HepG2 (cell line): ENCODE measurements at regions not wholly inside any gene's neighbourhood (a gene's known extent, or its start where the extent isn't known, plus 50 kb on each side); places are given as distances from the start of the nearest gene placed in this dataset.

Experiments used
- ATAC-seq: fragments of 200-7000 bp; cut with Tn5 transposase; 3 replicates; pipeline ENCODE4 v1.9.1; 2020; ENCODE audit warnings: mild to moderate bottlenecking, moderate library complexity
- BruUV-seq: library from RNA; stranded (reverse); fragments of 400-500 nt; replicated peaks from 2 replicates; lab custom pipeline; 2021; lab: Mats Ljungman, UMichigan
- CTCF ChIA-PET: fragments of 300-600 bp; formaldehyde crosslinking; extraction: SDS; loops from one replicate; lab custom pipeline; 2021; ENCODE audit warnings: low total read pairs, inconsistent platforms, low intra/inter-chr PET ratio; lab: Yijun Ruan, JAX
- POLR2A ChIA-PET: fragments of 350-600 bp; sonication (Branson Sonifier 250); formaldehyde crosslinking; loops from one replicate; lab custom pipeline; 2020; ENCODE audit warnings: antibody characterized with exemption, inconsistent platforms; lab: Yijun Ruan, JAX
- DNase-seq: peaks from one replicate; pipeline ENCODE4 v3.0.0-alpha.2; 2015; ENCODE audit warnings: low spot score
- FAIRE-seq: peaks from 3 replicates; lab custom pipeline; 2011; peaks lifted over from hg19 to GRCh38; lab: Jason Lieb, UNC
- H2AFZ ChIP-seq: one replicate; pipeline ENCODE4 v1.6.1; 2011; ENCODE audit warnings: low read length, inconsistent platforms
- H3K27ac ChIP-seq: fragments of 300-600 bp; 3 replicates; pipeline ENCODE4 v1.8.0; 2011; ENCODE audit warnings: mixed run types, mild to moderate bottlenecking, mixed read lengths, low read length, inconsistent platforms; ENCODE audit not compliant: insufficient read depth; ENCODE audit errors: extremely low read length
- H3K27me3 ChIP-seq, 2 experiments: fragments of 200-600 bp in 1 of 2; 2 replicates in 1 of 2; 3 replicates in 1 of 2; pipeline versions ENCODE4 v1.6.0 to v1.8.0; 2011; ENCODE audit warnings: low read length in 2 of 2, mild to moderate bottlenecking in 2 of 2, moderate library complexity in 2 of 2, inconsistent platforms in 1 of 2; ENCODE audit not compliant: insufficient read depth in 2 of 2, control insufficient read depth in 1 of 2
- H3K36me3 ChIP-seq, 2 experiments: fragments of 200-600 bp in 1 of 2; replicated peaks in 1 of 2; 2 replicates in 1 of 2; 3 replicates in 1 of 2; pipeline versions ENCODE4 v1.5.1 to v1.8.0; 2011; ENCODE audit warnings: low read length in 2 of 2, inconsistent platforms in 1 of 2; ENCODE audit not compliant: insufficient read depth in 2 of 2, control insufficient read depth in 1 of 2
- H3K4me1 ChIP-seq: 2 replicates; pipeline ENCODE4 v1.5.1; 2012; ENCODE audit warnings: low read length, inconsistent platforms; ENCODE audit not compliant: insufficient read depth
- H3K4me2 ChIP-seq: 2 replicates; pipeline ENCODE4 v1.6.0; 2011; ENCODE audit warnings: low read depth, low read length, inconsistent platforms
- H3K4me3 ChIP-seq, 3 experiments: fragments of 200-600 bp in 1 of 3; sonication (generic), shearing (Covaris generic) in 1 of 3; replicated peaks in 1 of 3; 2 replicates each; pipeline ENCODE4 v1.5.1; 2011 to 2016; ENCODE audit warnings: low read length in 3 of 3, inconsistent platforms in 2 of 3, low read depth in 2 of 3, mild to moderate bottlenecking in 2 of 3, control low read depth in 1 of 3, mixed read lengths in 1 of 3; ENCODE audit not compliant: insufficient read depth in 1 of 3
- H3K79me2 ChIP-seq: one replicate; pipeline ENCODE4 v1.6.1; 2011; ENCODE audit warnings: low read length, inconsistent platforms; ENCODE audit not compliant: insufficient read depth
- H3K9ac ChIP-seq: 2 replicates; pipeline ENCODE4 v1.6.0; 2011; ENCODE audit warnings: mild to moderate bottlenecking, low read depth, low read length, inconsistent platforms; ENCODE audit not compliant: insufficient read depth
- H3K9me3 ChIP-seq: 2 replicates; pipeline ENCODE4 v1.5.1; 2012; ENCODE audit warnings: mild to moderate bottlenecking, low read length
- H4K20me1 ChIP-seq: 2 replicates; pipeline ENCODE4 v1.6.0; 2011; ENCODE audit warnings: inconsistent platforms, mild to moderate bottlenecking, low read length, moderate library complexity; ENCODE audit not compliant: insufficient read depth
- AHR ChIP-seq: IDR thresholded peaks from 2 replicates; pipeline ENCODE4 v1.6.1; 2018; ENCODE audit warnings: missing genetic modification reagents, missing compliant biosample characterization
- CAMTA2 ChIP-seq: sonication (generic); formaldehyde crosslinking; IDR thresholded peaks from 2 replicates; pipeline ENCODE4 v1.4.0; 2020; ENCODE audit warnings: mild to moderate bottlenecking, missing genetic modification reagents, borderline replicate concordance
- CC2D1A ChIP-seq: sonication (generic); formaldehyde crosslinking; IDR thresholded peaks from 2 replicates; pipeline ENCODE4 v1.8.1; 2023; ENCODE audit warnings: mild to moderate bottlenecking, missing genetic modification reagents
- CCDC6 ChIP-seq: sonication (generic); formaldehyde crosslinking; IDR thresholded peaks from 2 replicates; pipeline ENCODE4 v1.8.1; 2022; ENCODE audit warnings: mild to moderate bottlenecking, missing genetic modification reagents, moderate library complexity
- CEBPB ChIP-seq: IDR thresholded peaks from 2 replicates; pipeline ENCODE4 v1.6.1; 2011; ENCODE audit warnings: low read depth, low read length, improper control_type of control experiment, borderline replicate concordance
- DNMT1 ChIP-seq: sonication (generic); formaldehyde crosslinking; IDR thresholded peaks from 2 replicates; pipeline ENCODE4 v1.5.1; 2020; ENCODE audit warnings: mild to moderate bottlenecking, missing genetic modification reagents
- GPN1 ChIP-seq: sonication (generic); formaldehyde crosslinking; IDR thresholded peaks from 2 replicates; pipeline ENCODE4 v1.5.1; 2020; ENCODE audit warnings: missing genetic modification reagents, borderline replicate concordance
- KIAA2018 ChIP-seq: sonication (generic); formaldehyde crosslinking; IDR thresholded peaks from 2 replicates; pipeline ENCODE4 v1.5.0; 2020; ENCODE audit warnings: mild to moderate bottlenecking, missing genetic modification reagents, borderline replicate concordance
- MTERF4 ChIP-seq: sonication (generic); formaldehyde crosslinking; IDR thresholded peaks from 2 replicates; pipeline ENCODE4 v1.8.0; 2023; ENCODE audit warnings: mild to moderate bottlenecking, missing genetic modification reagents
- NFRKB ChIP-seq: fragments of 450-650 bp; IDR thresholded peaks from 2 replicates; pipeline ENCODE4 v1.6.1; 2017
- RELA ChIP-seq: sonication (generic); formaldehyde crosslinking; IDR thresholded peaks from 2 replicates; pipeline ENCODE4 v1.4.0; 2020; ENCODE audit warnings: missing genetic modification reagents
- RNF2 ChIP-seq: fragments of 450-650 bp; conservative IDR thresholded peaks from 2 replicates; pipeline ENCODE4 v1.6.1; 2016; ENCODE audit warnings: low read depth
- SP2 ChIP-seq: sonication (generic); formaldehyde crosslinking; IDR thresholded peaks from 2 replicates; pipeline ENCODE4 v1.5.1; 2020; ENCODE audit warnings: mild to moderate bottlenecking, missing genetic modification reagents
- TP53 ChIP-seq: sonication (generic); formaldehyde crosslinking; conservative IDR thresholded peaks from 2 replicates; pipeline ENCODE4 v1.4.0; 2020; ENCODE audit warnings: missing genetic modification reagents
- ZNF513 ChIP-seq: sonication (generic); formaldehyde crosslinking; conservative IDR thresholded peaks from 2 replicates; pipeline ENCODE4 v1.5.0; 2020; ENCODE audit warnings: missing genetic modification reagents
- ZNF589 ChIP-seq: sonication (generic); formaldehyde crosslinking; conservative IDR thresholded peaks from 2 replicates; pipeline ENCODE4 v1.8.0; 2022; ENCODE audit warnings: mild to moderate bottlenecking, moderate library complexity, missing genetic modification reagents
- ZNF652 ChIP-seq: IDR thresholded peaks from 2 replicates; pipeline ENCODE4 v1.6.1; 2016; ENCODE audit warnings: low read depth, borderline replicate concordance
- WGBS: methylation state at CpG from one replicate; pipeline ENCODE4 v1.1.6; 2017; ENCODE audit warnings: low lambda C conversion rate; 5-methylcytosine and 5-hydroxymethylcytosine counted together
- in situ Hi-C: cut with HindIII; loops from 2 replicates; pipeline ENCODE4 v1.10.0; 2017; ENCODE audit warnings: low pct_unique_long_range_greater_than_20kb; ENCODE audit not compliant: extremely low pct_ligation_motif_present
- intact Hi-C: fragments of 100-400 bp; cut with micrococcal nuclease; formaldehyde crosslinking; loops from one replicate; pipeline ENCODE4 v1.10.0; 2022; ENCODE audit not compliant: unreplicated experiment

GRCh38 chr7:52726493-52726892 is 308.9 kb upstream of the POM121L12 start:
- no peak for TF ChIP-seq RNF2
- no peak for TF ChIP-seq TP53
- no peak for TF ChIP-seq GPN1 (CRISPR knock-in tag)
- no peak for TF ChIP-seq CEBPB
- TF ChIP-seq ZNF589 (CRISPR knock-in tag): no peak
- TF ChIP-seq AHR (CRISPR knock-in tag): no peak
- no peak for TF ChIP-seq ZNF652
- no peak for TF ChIP-seq CC2D1A (CRISPR knock-in tag)
- no peak for TF ChIP-seq CAMTA2 (CRISPR knock-in tag)
- no peak for TF ChIP-seq ZNF513 (CRISPR knock-in tag)
- TF ChIP-seq NFRKB: no peak
- no peak for TF ChIP-seq CCDC6 (CRISPR knock-in tag)
- no peak for TF ChIP-seq KIAA2018
- no peak for TF ChIP-seq SP2 (CRISPR knock-in tag)
- TF ChIP-seq DNMT1 (CRISPR knock-in tag): no peak
- no peak for TF ChIP-seq RELA (CRISPR knock-in tag)
- no peak for TF ChIP-seq MTERF4 (CRISPR knock-in tag)
- in situ Hi-C loops: no loop called here
- BruUV-seq: no TSS peak

More at GRCh38 chr7:52726493-52726892, 308.9 kb upstream of the POM121L12 start:
- Histone ChIP-seq H4K20me1 (no peaks in the 10 kb centered on the region), H3K4me3 (no peak overlapping the region), H3K36me3 (no peaks in the 10 kb centered on the region), H3K9ac (no peak overlapping the region), H3K4me1 (no peaks in the 10 kb centered on the region), H2AFZ (no peak overlapping the region), H3K9me3 (peaks cover 60% of the 10 kb centered on the region), H3K27ac (no peak overlapping the region), H3K27me3 (no peaks in the 10 kb centered on the region), H3K79me2 (no peaks in the 10 kb centered on the region), H3K4me2 (no peak overlapping the region)
- DNase-seq (no peak), FAIRE-seq (no peak), ATAC-seq (no peak)
- 17% methylated on average over 3 of the region's 3 CpGs for WGBS
- ChIA-PET POLR2A (no interaction called here), CTCF (no interaction called here)
- intact Hi-C loops: no loop called here
